Gastroesophageal sphincter (tissue), 4 donors: ENCODE measurements at regions not wholly inside any gene's neighbourhood (a gene's known extent, or its start where the extent isn't known, plus 50 kb on each side); places are given as distances from the start of the nearest gene placed in this dataset.

ENCODE experiments used
- ATAC-seq: fragments of 150-250 bp; one replicate; pipeline ENCODE4 v1.9.1; 2016; ENCODE audit warnings: mild to moderate bottlenecking, moderate library complexity
- H3K27ac ChIP-seq, 4 donors: fragments of 200-600 bp; sonication (generic) in 3 of 4; 1 replicate in 3 of 4; 2 replicates in 1 of 4; pipeline ENCODE4 v1.5.1; 2016 to 2019
- H3K27me3 ChIP-seq: fragments of 200-600 bp; sonication (generic); one replicate; pipeline ENCODE4 v1.5.1; 2019
- H3K36me3 ChIP-seq, 2 donors: fragments of 200-600 bp; sonication (generic); one replicate each; pipeline ENCODE4 v1.5.1; 2019; ENCODE audit warnings: control low read depth in 1 of 2
- H3K4me1 ChIP-seq, 3 donors: fragments of 200-600 bp; sonication (generic); 1 replicate in 2 of 3; 2 replicates in 1 of 3; pipeline ENCODE4 v1.5.1; 2016 to 2019; ENCODE audit warnings: control low read depth in 2 of 3
- H3K4me3 ChIP-seq, 2 donors: fragments of 200-600 bp; sonication (generic); one replicate each; pipeline ENCODE4 v1.5.1; 2019; ENCODE audit warnings: mild to moderate bottlenecking in 1 of 2, moderate library complexity in 1 of 2
- H3K9me3 ChIP-seq, 3 donors: fragments of 200-600 bp; sonication (generic); one replicate each; pipeline ENCODE4 v1.5.1; 2017 to 2019; ENCODE audit warnings: control low read depth in 2 of 3
- EP300 ChIP-seq: sonication (generic); formaldehyde crosslinking; IDR thresholded peaks from one replicate; pipeline ENCODE4 v1.6.1; 2017; ENCODE audit warnings: antibody characterized with exemption, mild to moderate bottlenecking
- POLR2A ChIP-seq, 2 donors: fragments of 450-650 bp; IDR thresholded peaks; one replicate each; pipeline ENCODE4 v1.6.1; 2017; ENCODE audit warnings: antibody characterized with exemption in 2 of 2, mild to moderate bottlenecking in 2 of 2, moderate library complexity in 1 of 2
- POLR2AphosphoS5 ChIP-seq: sonication (generic); formaldehyde crosslinking; IDR thresholded peaks from one replicate; pipeline ENCODE4 v1.6.1; 2017; ENCODE audit warnings: antibody characterized with exemption
- WGBS, 2 donors: methylation state at CpG; one replicate each; pipeline ENCODE4 v1.1.5; 2018; ENCODE audit warnings: low coverage in 1 of 2; 5-methylcytosine and 5-hydroxymethylcytosine counted together
- TF ChIP-seq, protein P1 (sequence below), 4 experiments: fragments of 200-600 bp in 2 of 4; fragments of 450-650 bp in 2 of 4; sonication (generic) in 1 of 4; IDR thresholded peaks; one replicate each; pipeline ENCODE4 v1.5.1; 2017 to 2019; ENCODE audit warnings: antibody characterized with exemption in 4 of 4, mild to moderate bottlenecking in 2 of 4, moderate library complexity in 2 of 4

DNA sequence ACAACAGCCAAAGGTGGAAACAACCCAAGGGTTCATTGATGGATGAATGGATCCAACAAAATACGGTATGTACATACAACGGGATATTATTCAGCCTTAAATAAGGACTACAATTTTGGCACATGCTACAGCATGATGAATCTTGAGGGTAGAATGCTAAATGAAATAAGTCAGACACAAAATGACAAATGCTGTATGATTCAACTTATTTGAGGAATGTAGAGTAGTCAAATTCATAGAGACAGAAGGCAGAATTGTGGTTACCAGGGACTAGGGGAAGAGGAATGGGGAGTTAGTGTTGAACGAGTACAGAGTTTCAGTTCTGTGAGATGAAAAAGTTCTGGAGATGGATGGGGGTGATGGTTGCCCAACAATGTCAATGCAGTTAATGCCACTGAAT, 118.0 kb upstream of the PAXBP1 start:
- Histone ChIP-seq H3K9me3 (peaks cover 0 to 2% (median 0%) of the 10 kb centered on the region in 3 donors), H3K27ac (no peak overlapping the region), H3K4me1 (no peaks in the 10 kb centered on the region), H3K4me3 (no peak overlapping the region), H3K27me3 (peaks cover under 1% of the 10 kb centered on the region), H3K36me3 (no peaks in the 10 kb centered on the region)
- no peak for ATAC-seq
- WGBS, 2 donors: 83 to 88% methylated on average over 2 to 3 of the region's 3 CpGs
- TF ChIP-seq POLR2AphosphoS5: no peak
- no peak for TF ChIP-seq POLR2A (IDR thresholded peaks at IDR 0.05)

DNA sequence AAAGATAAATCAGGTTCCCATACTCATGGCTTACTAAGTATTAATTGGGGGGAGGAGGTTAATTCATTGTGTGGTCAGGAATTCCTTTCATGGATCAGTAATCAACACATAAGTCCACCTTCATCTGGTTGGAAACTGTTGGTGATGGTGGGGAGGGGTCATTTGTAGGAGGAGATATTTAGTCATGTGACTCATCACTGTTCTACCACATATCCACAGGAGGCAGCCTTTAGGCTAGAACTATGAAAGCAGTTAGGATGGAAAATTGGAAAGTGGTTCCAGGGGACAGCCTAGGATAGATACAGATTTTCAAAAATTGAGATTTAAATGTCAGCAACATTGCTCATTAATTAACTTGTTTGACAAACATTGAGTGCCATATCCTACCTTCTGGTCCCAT, 122.8 kb upstream of the PAXBP1 start:
- ATAC-seq: no peak
- Histone ChIP-seq H3K4me3 (no peak overlapping the region), H3K27ac (no peak overlapping the region), H3K36me3 (no peaks in the 10 kb centered on the region), H3K4me1 (no peaks in the 10 kb centered on the region), H3K27me3 (no peaks in the 10 kb centered on the region), H3K9me3 (peaks cover 0 to 9% (median 0%) of the 10 kb centered on the region in 3 donors)
- TF ChIP-seq POLR2A (IDR thresholded peaks at IDR 0.05) (no peak), EP300 (no peak)
- TF ChIP-seq, protein P1, sequence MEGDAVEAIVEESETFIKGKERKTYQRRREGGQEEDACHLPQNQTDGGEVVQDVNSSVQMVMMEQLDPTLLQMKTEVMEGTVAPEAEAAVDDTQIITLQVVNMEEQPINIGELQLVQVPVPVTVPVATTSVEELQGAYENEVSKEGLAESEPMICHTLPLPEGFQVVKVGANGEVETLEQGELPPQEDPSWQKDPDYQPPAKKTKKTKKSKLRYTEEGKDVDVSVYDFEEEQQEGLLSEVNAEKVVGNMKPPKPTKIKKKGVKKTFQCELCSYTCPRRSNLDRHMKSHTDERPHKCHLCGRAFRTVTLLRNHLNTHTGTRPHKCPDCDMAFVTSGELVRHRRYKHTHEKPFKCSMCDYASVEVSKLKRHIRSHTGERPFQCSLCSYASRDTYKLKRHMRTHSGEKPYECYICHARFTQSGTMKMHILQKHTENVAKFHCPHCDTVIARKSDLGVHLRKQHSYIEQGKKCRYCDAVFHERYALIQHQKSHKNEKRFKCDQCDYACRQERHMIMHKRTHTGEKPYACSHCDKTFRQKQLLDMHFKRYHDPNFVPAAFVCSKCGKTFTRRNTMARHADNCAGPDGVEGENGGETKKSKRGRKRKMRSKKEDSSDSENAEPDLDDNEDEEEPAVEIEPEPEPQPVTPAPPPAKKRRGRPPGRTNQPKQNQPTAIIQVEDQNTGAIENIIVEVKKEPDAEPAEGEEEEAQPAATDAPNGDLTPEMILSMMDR (IDR thresholded peaks at IDR 0.05): no peak

DNA sequence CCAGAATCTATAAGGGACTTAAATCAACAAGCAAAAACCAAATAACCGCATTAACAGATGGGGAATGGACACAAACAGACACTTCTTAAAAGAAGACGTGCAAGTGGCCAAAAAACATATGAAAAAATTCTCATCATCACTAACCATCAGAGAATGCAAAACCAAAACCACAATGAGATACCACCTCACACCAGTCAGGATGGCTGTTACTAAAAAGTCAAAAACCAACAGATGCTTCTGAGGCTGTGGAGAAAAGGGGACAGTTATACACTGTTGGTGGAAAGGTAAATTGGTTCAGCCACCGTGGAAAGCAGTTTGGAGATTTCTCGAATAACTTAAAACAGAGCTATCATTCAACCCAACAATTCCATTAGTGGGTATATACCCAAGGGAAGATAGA, 124.9 kb upstream of the OLIG2 start:
- no peaks in the 10 kb centered on the region for H3K36me3 ChIP-seq
- H3K4me1 ChIP-seq: no peaks in the 10 kb centered on the region
- TF ChIP-seq EP300 (no peak), POLR2A (IDR thresholded peaks at IDR 0.05) (no peak), POLR2AphosphoS5 (no peak)
- TF ChIP-seq, protein P1 (IDR thresholded peaks at IDR 0.05): no peak
- no peaks in the 10 kb centered on the region for H3K27me3 ChIP-seq
- ATAC-seq: no peak
- no peak overlapping the region for H3K27ac ChIP-seq
- no peaks in the 10 kb centered on the region for H3K9me3 ChIP-seq
- 80 to 92% methylated on average over 2 to 4 of the region's 4 CpGs for WGBS, 2 donors
- H3K4me3 ChIP-seq: no peak overlapping the region

DNA sequence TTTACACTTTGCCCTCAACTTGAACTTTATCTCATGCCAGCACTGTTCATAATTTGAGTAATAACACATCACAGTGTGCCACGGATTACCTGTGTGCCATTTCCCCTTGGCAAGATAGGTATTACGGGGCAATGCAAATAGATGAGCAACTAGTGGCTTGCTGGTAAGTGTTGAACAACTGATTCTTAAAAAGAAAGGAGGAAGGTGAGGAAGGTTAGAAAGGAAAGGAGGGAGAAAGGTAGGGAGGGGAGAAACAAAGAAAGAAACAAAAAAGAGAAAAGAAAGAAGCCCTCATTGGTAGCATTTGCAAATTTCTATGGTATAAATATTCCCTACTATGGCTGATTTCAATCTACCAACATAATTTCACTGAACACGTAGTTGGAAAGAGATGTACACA, 118.2 kb upstream of the OLIG2 start:
- H3K4me1 ChIP-seq: no peaks in the 10 kb centered on the region
- no peaks in the 10 kb centered on the region for H3K9me3 ChIP-seq
- no peak overlapping the region for H3K27ac ChIP-seq
- H3K27me3 ChIP-seq: no peaks in the 10 kb centered on the region
- H3K4me3 ChIP-seq: no peak overlapping the region
- TF ChIP-seq, protein P1 (IDR thresholded peaks at IDR 0.05): no peak
- no peak for TF ChIP-seq POLR2A (IDR thresholded peaks at IDR 0.05)
- no peak for TF ChIP-seq EP300
- TF ChIP-seq POLR2AphosphoS5: no peak
- WGBS, 2 donors: 72 to 83% methylated on average over 3 of the region's 3 CpGs
- no peaks in the 10 kb centered on the region for H3K36me3 ChIP-seq
- ATAC-seq: no peak

DNA sequence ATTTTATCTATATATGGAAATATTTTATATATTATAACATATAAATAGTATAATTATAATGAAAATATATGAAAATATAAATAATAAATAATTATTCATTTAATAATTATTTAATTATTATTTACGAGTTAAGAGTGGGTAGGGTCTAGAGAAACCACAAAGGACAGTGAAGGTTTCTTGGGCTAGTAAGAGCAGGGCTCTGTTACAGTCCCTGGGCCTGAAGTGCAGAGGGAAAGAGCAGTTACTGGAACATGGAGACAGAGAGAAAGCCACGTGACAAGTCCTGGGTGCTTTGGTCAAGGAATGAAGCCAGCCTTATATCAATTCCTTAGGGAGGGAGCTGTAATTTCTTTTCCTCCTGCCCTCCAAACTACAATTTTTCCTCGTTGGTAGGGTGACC, 117.2 kb upstream of the OLIG2 start:
- H3K36me3 ChIP-seq: no peaks in the 10 kb centered on the region
- ATAC-seq: no peak
- WGBS, 2 donors: 68 to 76% methylated on average over 2 of the region's 3 CpGs
- H3K27ac ChIP-seq: no peak overlapping the region
- TF ChIP-seq POLR2A (IDR thresholded peaks at IDR 0.05) (no peak), EP300 (no peak), POLR2AphosphoS5 (no peak)
- TF ChIP-seq, protein P1 (IDR thresholded peaks at IDR 0.05): no peak
- no peaks in the 10 kb centered on the region for H3K9me3 ChIP-seq
- no peaks in the 10 kb centered on the region for H3K4me1 ChIP-seq
- H3K4me3 ChIP-seq: no peak overlapping the region
- H3K27me3 ChIP-seq: no peaks in the 10 kb centered on the region

DNA sequence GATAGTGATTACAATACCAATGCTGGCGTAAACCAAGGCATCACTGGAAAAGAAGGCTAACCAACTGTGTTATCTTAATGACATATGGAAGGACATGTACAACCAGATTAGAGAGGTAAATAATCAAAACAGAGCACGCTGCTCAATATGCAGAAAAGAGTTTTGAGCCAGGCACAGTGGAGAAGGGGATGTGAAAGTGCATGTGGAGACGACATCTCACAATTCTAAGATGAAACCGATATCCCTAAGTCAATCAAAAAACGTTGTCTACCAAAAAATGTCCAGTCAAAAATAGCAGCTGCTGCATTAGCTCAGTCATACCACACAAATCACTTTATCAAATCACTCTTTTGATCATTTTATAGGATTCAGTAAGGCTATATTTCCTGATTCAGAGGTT, 116.3 kb upstream of the OLIG2 start:
- 50 to 60% methylated on average over 5 of the region's 5 CpGs for WGBS, 2 donors
- H3K9me3 ChIP-seq: no peaks in the 10 kb centered on the region
- H3K4me1 ChIP-seq: no peaks in the 10 kb centered on the region
- ATAC-seq: no peak
- H3K4me3 ChIP-seq: no peak overlapping the region
- H3K27me3 ChIP-seq: no peaks in the 10 kb centered on the region
- no peak overlapping the region for H3K27ac ChIP-seq
- TF ChIP-seq POLR2A (IDR thresholded peaks at IDR 0.05): no peak
- TF ChIP-seq POLR2AphosphoS5: no peak
- TF ChIP-seq EP300: no peak
- TF ChIP-seq, protein P1 (IDR thresholded peaks at IDR 0.05): no peak
- H3K36me3 ChIP-seq: no peaks in the 10 kb centered on the region
